Activated T-helper 1 cell treated with anti-CD3 and anti-CD28 coated beads, Interleukin-12 subunit alpha, Interleukin-12 subunit beta, Interleukin-2, Interleukin-4 antibody, amounts not matched to agents 30 ng/mL and 10 ng/mL and 1 ng/mL, durations not matched to agents 14 hours and 24 hours and 36 hours (primary cell): ENCODE measurements at regions not wholly inside any gene's neighbourhood (a gene's known extent, or its start where the extent isn't known, plus 50 kb on each side); places are given as distances from the start of the nearest gene placed in this dataset.

ENCODE experiments used
- DNase-seq: peaks from one replicate; pipeline ENCODE4 v3.0.0; 2021; ENCODE audit warnings: low spot score
- H3K27ac Mint-ChIP-seq: one replicate; pipeline ENCODE4 v1.8.0; 2021; ENCODE audit warnings: mild to moderate bottlenecking, mixed read lengths
- H3K27me3 Mint-ChIP-seq: one replicate; pipeline ENCODE4 v1.8.0; 2022; ENCODE audit warnings: mild to moderate bottlenecking, moderate library complexity, mixed read lengths; ENCODE audit not compliant: insufficient read depth
- H3K36me3 Mint-ChIP-seq: one replicate; pipeline ENCODE4 v1.8.0; 2021; ENCODE audit warnings: low read depth, mixed read lengths
- H3K4me1 Mint-ChIP-seq: one replicate; pipeline ENCODE4 v1.8.0; 2021; ENCODE audit warnings: low read depth, mixed read lengths
- H3K4me3 Mint-ChIP-seq: one replicate; pipeline ENCODE4 v1.8.0; 2021; ENCODE audit warnings: mild to moderate bottlenecking, moderate library complexity, mixed read lengths
- H3K9me3 Mint-ChIP-seq: one replicate; pipeline ENCODE4 v1.8.0; 2021; ENCODE audit warnings: mixed read lengths
- intact Hi-C: fragments of 100-400 bp; cut with micrococcal nuclease; formaldehyde crosslinking; loops from one replicate; pipeline ENCODE4 v1.15.1; 2024

GRCh38 chr7:115106316-115106715 is 184.4 kb downstream of the MDFIC start:
- H3K9me3 Mint-ChIP-seq = peaks cover 3% of the 10 kb centered on the region
- no peaks in the 10 kb centered on the region for H3K27me3 Mint-ChIP-seq
- no peaks in the 10 kb centered on the region for H3K4me1 Mint-ChIP-seq
- H3K36me3 Mint-ChIP-seq = no peaks in the 10 kb centered on the region
- no peak for DNase-seq
- no peak overlapping the region for H3K27ac Mint-ChIP-seq
- intact Hi-C loops = no loop called here
- no peak overlapping the region for H3K4me3 Mint-ChIP-seq

GRCh38 chr7:115102738-115103137 is 180.8 kb downstream of the MDFIC start:
- Mint-ChIP-seq H3K27ac (no peak overlapping the region), H3K4me1 (no peaks in the 10 kb centered on the region)
- intact Hi-C loops = no loop called here

GRCh38 chr7:115101199-115101598 is 179.3 kb downstream of the MDFIC start:
- intact Hi-C loops = no loop called here
- H3K4me1 Mint-ChIP-seq = no peaks in the 10 kb centered on the region
- no peaks in the 10 kb centered on the region for H3K27me3 Mint-ChIP-seq
- no peak overlapping the region for H3K4me3 Mint-ChIP-seq
- no peak overlapping the region for H3K27ac Mint-ChIP-seq
- H3K36me3 Mint-ChIP-seq = no peaks in the 10 kb centered on the region
- no peaks in the 10 kb centered on the region for H3K9me3 Mint-ChIP-seq
- DNase-seq = no peak

More at GRCh38 chr7:115102738-115103137, 180.8 kb downstream of the MDFIC start:
- H3K4me3 Mint-ChIP-seq = no peak overlapping the region
- H3K27me3 Mint-ChIP-seq = no peaks in the 10 kb centered on the region
- no peaks in the 10 kb centered on the region for H3K36me3 Mint-ChIP-seq
- no peak for DNase-seq
- peaks cover 3% of the 10 kb centered on the region for H3K9me3 Mint-ChIP-seq

GRCh38 chr7:115099906-115100305 is 178.0 kb downstream of the MDFIC start:
- DNase-seq = no peak
- H3K9me3 Mint-ChIP-seq = no peaks in the 10 kb centered on the region
- H3K4me1 Mint-ChIP-seq = peaks cover 2% of the 10 kb centered on the region
- H3K27ac Mint-ChIP-seq = no peak overlapping the region
- peaks cover 2% of the 10 kb centered on the region for H3K27me3 Mint-ChIP-seq
- no peaks in the 10 kb centered on the region for H3K36me3 Mint-ChIP-seq
- H3K4me3 Mint-ChIP-seq = no peak overlapping the region
- intact Hi-C loops = no loop called here

- peaks cover 6% of the 10 kb centered on the region for H3K4me1 Mint-ChIP-seq
- H3K27ac Mint-ChIP-seq = no peak overlapping the region
- no peaks in the 10 kb centered on the region for H3K9me3 Mint-ChIP-seq
- no peak overlapping the region for H3K4me3 Mint-ChIP-seq
- H3K36me3 Mint-ChIP-seq = no peaks in the 10 kb centered on the region
- peaks cover 2% of the 10 kb centered on the region for H3K27me3 Mint-ChIP-seq
- intact Hi-C loops = no loop called here
- no peak for DNase-seq
Measured at GRCh38 chr7:115097175-115097671, 175.3 kb downstream of the MDFIC start.

- Mint-ChIP-seq H3K27me3 (peaks cover 2% of the 10 kb centered on the region), H3K4me3 (no peak overlapping the region), H3K4me1 (peaks cover 6% of the 10 kb centered on the region), H3K27ac (no peak overlapping the region), H3K9me3 (no peaks in the 10 kb centered on the region), H3K36me3 (no peaks in the 10 kb centered on the region)
- DNase-seq = no peak
- intact Hi-C loops = no loop called here
Measured at GRCh38 chr7:115096262-115096661, 174.4 kb downstream of the MDFIC start.

GRCh38 chr7:115094163-115094562 is 172.3 kb downstream of the MDFIC start:
- intact Hi-C loops = no loop called here
- Mint-ChIP-seq H3K27ac (no peak overlapping the region), H3K36me3 (no peaks in the 10 kb centered on the region), H3K4me3 (no peak overlapping the region), H3K9me3 (no peaks in the 10 kb centered on the region), H3K4me1 (peaks cover 6% of the 10 kb centered on the region), H3K27me3 (peaks cover 2% of the 10 kb centered on the region)
- DNase-seq = no peak

GRCh38 chr7:115088893-115089292 is 167.0 kb downstream of the MDFIC start:
- Mint-ChIP-seq H3K9me3 (no peaks in the 10 kb centered on the region), H3K4me1 (no peaks in the 10 kb centered on the region), H3K4me3 (no peak overlapping the region), H3K36me3 (no peaks in the 10 kb centered on the region), H3K27ac (no peak overlapping the region), H3K27me3 (no peaks in the 10 kb centered on the region)
- intact Hi-C loops = no loop called here
- DNase-seq = no peak

GRCh38 chr7:115087437-115087836 is 165.5 kb downstream of the MDFIC start:
- Mint-ChIP-seq H3K9me3 (peaks cover 3% of the 10 kb centered on the region), H3K27ac (no peak overlapping the region), H3K4me3 (no peak overlapping the region), H3K27me3 (no peaks in the 10 kb centered on the region), H3K36me3 (no peaks in the 10 kb centered on the region), H3K4me1 (no peaks in the 10 kb centered on the region)
- intact Hi-C loops = no loop called here
- DNase-seq = no peak

- H3K9me3 Mint-ChIP-seq = peaks cover 3% of the 10 kb centered on the region
- H3K4me1 Mint-ChIP-seq = no peaks in the 10 kb centered on the region
- intact Hi-C loops = no loop called here
- H3K27ac Mint-ChIP-seq = no peak overlapping the region
- no peak for DNase-seq
- H3K4me3 Mint-ChIP-seq = no peak overlapping the region
- no peaks in the 10 kb centered on the region for H3K27me3 Mint-ChIP-seq
- H3K36me3 Mint-ChIP-seq = no peaks in the 10 kb centered on the region
Measured at GRCh38 chr7:115086146-115086841, 164.4 kb downstream of the MDFIC start.

- no peaks in the 10 kb centered on the region for H3K4me1 Mint-ChIP-seq
- peaks cover 3% of the 10 kb centered on the region for H3K9me3 Mint-ChIP-seq
- H3K27me3 Mint-ChIP-seq = no peaks in the 10 kb centered on the region
- H3K36me3 Mint-ChIP-seq = no peaks in the 10 kb centered on the region
- intact Hi-C loops = no loop called here
- no peak for DNase-seq
- H3K4me3 Mint-ChIP-seq = no peak overlapping the region
- H3K27ac Mint-ChIP-seq = no peak overlapping the region
Measured at GRCh38 chr7:115085421-115085820, 163.5 kb downstream of the MDFIC start.

GRCh38 chr7:115083935-115084334 is 162.0 kb downstream of the MDFIC start:
- no peak for DNase-seq
- Mint-ChIP-seq H3K4me1 (no peaks in the 10 kb centered on the region), H3K27ac (no peak overlapping the region), H3K9me3 (peaks cover 3% of the 10 kb centered on the region), H3K27me3 (no peaks in the 10 kb centered on the region), H3K36me3 (no peaks in the 10 kb centered on the region), H3K4me3 (no peak overlapping the region)
- intact Hi-C loops = no loop called here

GRCh38 chr7:115081772-115082171 is 159.9 kb downstream of the MDFIC start:
- Mint-ChIP-seq H3K27ac (no peak overlapping the region), H3K4me1 (no peaks in the 10 kb centered on the region), H3K4me3 (no peak overlapping the region), H3K36me3 (no peaks in the 10 kb centered on the region), H3K27me3 (no peaks in the 10 kb centered on the region), H3K9me3 (peaks cover 3% of the 10 kb centered on the region)
- DNase-seq = no peak
- intact Hi-C loops = no loop called here

- Mint-ChIP-seq H3K9me3 (peaks cover 2% of the 10 kb centered on the region), H3K36me3 (no peaks in the 10 kb centered on the region), H3K4me1 (no peaks in the 10 kb centered on the region), H3K27me3 (peaks cover 3% of the 10 kb centered on the region), H3K27ac (no peak overlapping the region), H3K4me3 (no peak overlapping the region)
- DNase-seq = no peak
- intact Hi-C loops = no loop called here
Measured at GRCh38 chr7:115078851-115079250, 157.0 kb downstream of the MDFIC start.
